Thyroid gland (tissue), 4 donors: ENCODE measurements at regions not wholly inside any gene's neighbourhood (a gene's known extent, or its start where the extent isn't known, plus 50 kb on each side); places are given as distances from the start of the nearest gene placed in this dataset.
A peak's percentile ranks its signal among the peaks of the same experiment; 100 is the strongest.

Experiments
- DNase-seq, 2 donors: peaks; one replicate each; pipeline ENCODE4 v3.0.0-alpha.2; 2019
- H3K27ac ChIP-seq, 3 donors: fragments of 200-600 bp; sonication (generic); 1 replicate in 2 of 3; 2 replicates in 1 of 3; pipeline ENCODE4 v1.5.1; 2016 to 2019; ENCODE audit warnings: mild to moderate bottlenecking in 1 of 3, moderate library complexity in 1 of 3
- H3K27me3 ChIP-seq: fragments of 200-600 bp; sonication (generic); one replicate; pipeline ENCODE4 v1.5.1; 2019
- H3K36me3 ChIP-seq, 2 donors: fragments of 200-600 bp; sonication (generic); one replicate each; pipeline ENCODE4 v1.5.1; 2016 to 2019
- H3K4me1 ChIP-seq, 2 donors: fragments of 200-600 bp; sonication (generic); one replicate each; pipeline ENCODE4 v1.5.1; 2017 to 2019
- H3K4me3 ChIP-seq, 3 donors: fragments of 200-600 bp; sonication (generic); replicated peaks in 1 of 3; 1 replicate in 2 of 3; 2 replicates in 1 of 3; pipeline ENCODE4 v1.5.1; 2016; ENCODE audit warnings: mild to moderate bottlenecking in 1 of 3
- H3K9me3 ChIP-seq: fragments of 200-600 bp; sonication (generic); one replicate; pipeline ENCODE4 v1.5.1; 2017
- POLR2A ChIP-seq, 2 donors: fragments of 450-650 bp; IDR thresholded peaks; one replicate each; pipeline ENCODE4 v1.6.1; 2017; ENCODE audit warnings: antibody characterized with exemption in 2 of 2, mild to moderate bottlenecking in 2 of 2, moderate library complexity in 1 of 2
- WGBS, 2 donors: methylation state at CpG; one replicate each; pipeline ENCODE4 v1.1.5; 2017; 5-methylcytosine and 5-hydroxymethylcytosine counted together
- intact Hi-C: fragments of 100-400 bp; cut with DNase I; formaldehyde crosslinking; loops from one replicate; pipeline ENCODE4 v1.15.1; 2023
- TF ChIP-seq, protein P1 (sequence below), 6 experiments: fragments of 200-600 bp in 3 of 6; fragments of 450-650 bp in 3 of 6; sonication (generic) in 3 of 6; IDR thresholded peaks; one replicate each; pipeline ENCODE4 v1.5.1; 2016 to 2019; ENCODE audit warnings: antibody characterized with exemption in 6 of 6, mild to moderate bottlenecking in 2 of 6, inconsistent platforms in 1 of 6, moderate library complexity in 1 of 6

DNA sequence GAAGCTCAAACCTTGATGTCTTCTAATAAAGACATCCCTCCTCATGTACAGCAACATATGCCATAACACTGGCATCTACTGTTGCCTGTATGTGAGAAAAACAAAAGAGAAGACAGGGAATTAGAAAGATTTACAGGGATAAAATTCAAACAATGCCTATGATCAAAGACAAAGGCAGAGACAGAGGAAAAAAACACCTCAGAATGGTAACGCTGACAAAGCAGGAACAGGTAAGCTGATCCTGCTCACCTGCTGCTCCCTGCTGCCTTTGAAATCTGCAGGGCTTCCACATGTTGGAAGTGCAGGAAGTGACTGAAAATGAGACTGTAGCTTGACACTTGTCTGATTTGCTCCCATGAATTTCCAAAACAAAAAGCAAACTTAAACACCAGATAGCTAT is 90.2 kb upstream of the DNAJC10 start:
- Histone ChIP-seq H3K27me3 (no peaks in the 10 kb centered on the region), H3K4me1 (peaks cover 19 to 21% of the 10 kb centered on the region in 2 donors), H3K36me3 (no peaks in the 10 kb centered on the region), H3K9me3 (no peaks in the 10 kb centered on the region), H3K4me3 (no peak overlapping the region), H3K27ac (peak overlapping the region in 1 of 3 donors; percentile 11)
- WGBS, 2 donors: 34 to 46% methylated on average over 1 of the region's 1 CpG
- TF ChIP-seq POLR2A (IDR thresholded peaks at IDR 0.05): no peak
- TF ChIP-seq, protein P1, sequence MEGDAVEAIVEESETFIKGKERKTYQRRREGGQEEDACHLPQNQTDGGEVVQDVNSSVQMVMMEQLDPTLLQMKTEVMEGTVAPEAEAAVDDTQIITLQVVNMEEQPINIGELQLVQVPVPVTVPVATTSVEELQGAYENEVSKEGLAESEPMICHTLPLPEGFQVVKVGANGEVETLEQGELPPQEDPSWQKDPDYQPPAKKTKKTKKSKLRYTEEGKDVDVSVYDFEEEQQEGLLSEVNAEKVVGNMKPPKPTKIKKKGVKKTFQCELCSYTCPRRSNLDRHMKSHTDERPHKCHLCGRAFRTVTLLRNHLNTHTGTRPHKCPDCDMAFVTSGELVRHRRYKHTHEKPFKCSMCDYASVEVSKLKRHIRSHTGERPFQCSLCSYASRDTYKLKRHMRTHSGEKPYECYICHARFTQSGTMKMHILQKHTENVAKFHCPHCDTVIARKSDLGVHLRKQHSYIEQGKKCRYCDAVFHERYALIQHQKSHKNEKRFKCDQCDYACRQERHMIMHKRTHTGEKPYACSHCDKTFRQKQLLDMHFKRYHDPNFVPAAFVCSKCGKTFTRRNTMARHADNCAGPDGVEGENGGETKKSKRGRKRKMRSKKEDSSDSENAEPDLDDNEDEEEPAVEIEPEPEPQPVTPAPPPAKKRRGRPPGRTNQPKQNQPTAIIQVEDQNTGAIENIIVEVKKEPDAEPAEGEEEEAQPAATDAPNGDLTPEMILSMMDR (IDR thresholded peaks at IDR 0.05): no peak
- intact Hi-C loops: no loop called here
- DNase-seq: peak; percentile 23 to 47

DNA sequence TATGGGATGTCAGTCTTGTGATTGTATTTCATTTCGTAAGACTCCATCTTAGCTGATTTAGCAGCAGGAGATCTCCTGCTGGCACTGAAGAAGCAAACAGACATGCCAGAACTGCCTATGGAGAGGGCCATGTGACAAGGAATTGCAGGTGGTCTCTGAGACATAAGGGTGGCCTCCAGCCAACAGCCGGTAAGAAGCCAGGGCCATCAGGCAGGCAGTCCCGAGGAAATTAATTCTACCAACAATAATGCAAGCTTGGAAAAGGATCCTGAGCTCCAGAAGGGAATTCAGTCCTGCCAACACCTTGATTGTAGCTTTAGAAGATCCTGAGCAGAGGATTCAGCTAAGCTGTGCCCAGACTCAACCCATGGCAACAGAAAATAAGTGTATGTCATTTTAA is 87.1 kb upstream of the DNAJC10 start:
- intact Hi-C loops: no loop called here
- Histone ChIP-seq H3K27ac (no peak overlapping the region), H3K4me1 (peaks cover 5% of the 10 kb centered on the region in 2 donors), H3K36me3 (no peaks in the 10 kb centered on the region), H3K4me3 (no peak overlapping the region), H3K27me3 (no peaks in the 10 kb centered on the region), H3K9me3 (no peaks in the 10 kb centered on the region)
- TF ChIP-seq POLR2A (IDR thresholded peaks at IDR 0.05): no peak
- TF ChIP-seq, protein P1 (IDR thresholded peaks at IDR 0.05): no peak
- WGBS, 2 donors: 60 to 73% methylated on average over 3 of the region's 3 CpGs
- DNase-seq: no peak

DNA sequence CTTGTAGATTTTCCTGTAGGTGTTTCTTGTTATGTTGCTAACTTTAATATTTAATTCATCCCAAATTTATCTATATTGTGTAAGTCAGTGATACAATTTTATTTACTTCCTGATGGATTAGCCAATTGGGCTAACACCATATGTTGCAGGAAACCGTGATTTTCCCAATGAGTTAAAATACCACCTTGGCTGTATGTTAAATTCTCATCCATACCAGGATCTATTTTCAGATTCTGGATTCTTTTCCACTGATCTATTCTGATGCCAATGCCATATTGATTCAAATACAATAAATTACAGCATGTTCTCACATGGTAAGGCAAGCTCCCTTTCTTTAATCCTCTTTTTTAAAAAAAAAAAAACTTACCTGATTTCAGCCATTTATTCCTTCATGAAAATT is 85.8 kb upstream of the DNAJC10 start:
- Histone ChIP-seq H3K4me1 (peaks cover 5% of the 10 kb centered on the region in 2 donors), H3K4me3 (no peak overlapping the region), H3K9me3 (no peaks in the 10 kb centered on the region), H3K27ac (no peak overlapping the region), H3K27me3 (no peaks in the 10 kb centered on the region), H3K36me3 (no peaks in the 10 kb centered on the region)
- intact Hi-C loops: no loop called here
- no peak for DNase-seq
- TF ChIP-seq, protein P1 (IDR thresholded peaks at IDR 0.05): no peak
- no peak for TF ChIP-seq POLR2A (IDR thresholded peaks at IDR 0.05)
- WGBS, 2 donors: 95 to 96% methylated on average over 1 of the region's 1 CpG

DNA sequence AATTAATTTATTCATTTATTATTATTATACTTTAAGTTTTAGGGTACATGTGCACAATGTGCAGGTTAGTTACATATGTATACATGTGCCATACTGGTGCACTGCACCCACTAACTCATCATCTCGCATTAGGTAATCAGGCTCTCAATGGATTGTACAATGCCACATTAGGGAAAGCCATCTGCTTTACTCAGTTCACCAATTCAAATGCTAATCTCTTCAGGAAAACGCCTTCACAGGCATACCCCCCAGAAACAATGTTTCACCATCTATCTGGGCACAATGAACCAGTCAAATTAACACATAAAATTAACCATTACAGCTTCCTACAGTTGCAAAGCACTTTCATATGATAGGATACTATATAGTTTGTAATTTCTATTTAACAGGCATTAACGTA is 84.8 kb upstream of the DNAJC10 start:
- no peak overlapping the region for H3K4me3 ChIP-seq
- no peaks in the 10 kb centered on the region for H3K9me3 ChIP-seq
- no peak for DNase-seq
- intact Hi-C loops: no loop called here
- no peaks in the 10 kb centered on the region for H3K36me3 ChIP-seq
- WGBS, 2 donors: 84 to 87% methylated on average over 3 of the region's 3 CpGs
- TF ChIP-seq, protein P1 (IDR thresholded peaks at IDR 0.05): no peak
- no peak for TF ChIP-seq POLR2A (IDR thresholded peaks at IDR 0.05)
- peaks cover 0 to 5% of the 10 kb centered on the region in 2 donors for H3K4me1 ChIP-seq
- H3K27ac ChIP-seq: no peak overlapping the region
- no peaks in the 10 kb centered on the region for H3K27me3 ChIP-seq

DNA sequence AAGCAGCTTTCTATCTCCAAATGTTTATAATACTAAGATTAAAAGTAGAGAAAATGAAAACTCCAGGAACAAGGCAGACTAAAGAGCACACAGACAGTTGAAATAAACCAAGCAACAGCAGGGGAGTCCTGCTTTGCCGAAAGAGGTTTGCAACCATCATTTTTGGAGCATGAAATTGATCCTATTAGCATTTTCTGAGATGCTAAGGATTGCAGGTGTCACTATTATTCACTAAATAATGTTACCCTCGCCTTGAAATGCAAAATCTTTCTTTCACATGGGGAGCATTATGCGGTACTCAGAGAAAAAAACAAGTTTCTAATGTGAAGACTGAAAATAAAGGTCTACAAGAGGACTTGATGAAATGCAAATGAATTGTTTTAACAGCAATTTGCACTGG is 81.7 kb upstream of the DNAJC10 start:
- no peak overlapping the region for H3K27ac ChIP-seq
- H3K36me3 ChIP-seq: no peaks in the 10 kb centered on the region
- no peaks in the 10 kb centered on the region for H3K9me3 ChIP-seq
- H3K4me1 ChIP-seq: peaks cover 4 to 9% of the 10 kb centered on the region in 2 donors
- no peak overlapping the region for H3K4me3 ChIP-seq
- intact Hi-C loops: no loop called here
- TF ChIP-seq, protein P1 (IDR thresholded peaks at IDR 0.05): no peak
- TF ChIP-seq POLR2A (IDR thresholded peaks at IDR 0.05): no peak
- no peaks in the 10 kb centered on the region for H3K27me3 ChIP-seq
- DNase-seq: no peak
- 92 to 96% methylated on average over 3 of the region's 3 CpGs for WGBS, 2 donors
